Suprapubic skin (tissue), 3 donors: ENCODE measurements at regions not wholly inside any gene's neighbourhood (a gene's known extent, or its start where the extent isn't known, plus 50 kb on each side); places are given as distances from the start of the nearest gene placed in this dataset.

Experiments used
- CTCF ChIP-seq, 2 donors: fragments of 200-600 bp in 1 of 2; fragments of 450-650 bp in 1 of 2; sonication (generic) in 1 of 2; IDR thresholded peaks; one replicate each; pipeline ENCODE4 v1.5.1; 2016 to 2019; ENCODE audit warnings: antibody characterized with exemption in 2 of 2, mild to moderate bottlenecking in 1 of 2, moderate library complexity in 1 of 2
- POLR2AphosphoS5 ChIP-seq, 3 donors: sonication (generic); formaldehyde crosslinking; IDR thresholded peaks; one replicate each; pipeline ENCODE4 v1.6.1; 2017; ENCODE audit warnings: antibody characterized with exemption in 3 of 3

- TF ChIP-seq CTCF (IDR thresholded peaks at IDR 0.05) = no peak
- TF ChIP-seq POLR2AphosphoS5 (IDR thresholded peaks at IDR 0.05) = no peak
Observed at GRCh38 chr10:31129271-31129670, 97.6 kb upstream of the ZNF438 start.
